Hepatocyte (in vitro differentiated cells): ENCODE measurements at regions not wholly inside any gene's neighbourhood (a gene's known extent, or its start where the extent isn't known, plus 50 kb on each side); places are given as distances from the start of the nearest gene placed in this dataset.

Source experiments
- DNase-seq: peaks from one replicate; pipeline ENCODE4 v3.0.0-alpha.2; 2016; ENCODE audit warnings: low spot score
- H2AFZ ChIP-seq: fragments of 200-600 bp; sonication (generic); 2 replicates; pipeline ENCODE4 v1.6.0; 2016; ENCODE audit warnings: antibody characterized with exemption, mild to moderate bottlenecking
- H3K27ac ChIP-seq: fragments of 200-600 bp; sonication (generic); 2 replicates; pipeline ENCODE4 v1.5.1; 2016; ENCODE audit warnings: mild to moderate bottlenecking
- H3K27me3 ChIP-seq: fragments of 200-600 bp; sonication (generic); 2 replicates; pipeline ENCODE4 v1.6.1; 2016
- H3K36me3 ChIP-seq: fragments of 200-600 bp; sonication (generic); replicated peaks from 2 replicates; pipeline ENCODE4 v1.5.1; 2016; ENCODE audit warnings: low read depth; ENCODE audit not compliant: insufficient read depth
- H3K4me1 ChIP-seq: fragments of 200-600 bp; sonication (generic); 2 replicates; pipeline ENCODE4 v1.5.1; 2016; ENCODE audit warnings: mild to moderate bottlenecking, moderate library complexity; ENCODE audit not compliant: insufficient read depth
- H3K4me2 ChIP-seq: fragments of 200-600 bp; sonication (generic); 2 replicates; pipeline ENCODE4 v1.6.0; 2016
- H3K4me3 ChIP-seq: fragments of 200-600 bp; sonication (generic); 2 replicates; pipeline ENCODE4 v1.5.1; 2016; ENCODE audit warnings: mild to moderate bottlenecking
- H3K79me2 ChIP-seq: fragments of 200-600 bp; sonication (generic); 2 replicates; pipeline ENCODE4 v1.6.0; 2017; ENCODE audit warnings: mild to moderate bottlenecking
- H3K9me2 ChIP-seq: fragments of 200-600 bp; sonication (generic); replicated peaks from 2 replicates; pipeline ENCODE4 v1.6.0; 2017; ENCODE audit warnings: mild to moderate bottlenecking; ENCODE audit not compliant: insufficient read depth
- H3K9me3 ChIP-seq: fragments of 200-600 bp; sonication (generic); 2 replicates; pipeline ENCODE4 v1.5.1; 2016; ENCODE audit warnings: low read depth, mild to moderate bottlenecking
- H4K20me1 ChIP-seq: fragments of 200-600 bp; sonication (generic); 2 replicates; pipeline ENCODE4 v1.6.0; 2016; ENCODE audit warnings: mild to moderate bottlenecking; ENCODE audit not compliant: insufficient read depth, poor library complexity, severe bottlenecking
- EZH2 ChIP-seq: fragments of 200-600 bp; sonication (generic); IDR thresholded peaks from 2 replicates; pipeline ENCODE4 v1.6.1; 2016; ENCODE audit warnings: antibody characterized with exemption, mild to moderate bottlenecking, borderline replicate concordance
- EZH2phosphoT487 ChIP-seq: fragments of 200-600 bp; sonication (generic); IDR thresholded peaks from one replicate; pipeline ENCODE4 v1.6.1; 2018; ENCODE audit warnings: antibody characterized with exemption, mild to moderate bottlenecking, low read depth, moderate library complexity; ENCODE audit not compliant: unreplicated experiment, severe bottlenecking
- WGBS: methylation state at CpG from one replicate; pipeline ENCODE4 v1.1.6; 2016; ENCODE audit warnings: low lambda C conversion rate; ENCODE audit errors: missing lambda C conversion rate; 5-methylcytosine and 5-hydroxymethylcytosine counted together
- TF ChIP-seq, protein P1 (sequence below): fragments of 200-600 bp; sonication (generic); IDR thresholded peaks from 2 replicates; pipeline ENCODE4 v1.5.1; 2016; ENCODE audit warnings: antibody characterized with exemption, mild to moderate bottlenecking; ENCODE audit not compliant: poor library complexity

- Histone ChIP-seq H3K27me3 (no peaks in the 10 kb centered on the region), H2AFZ (no peak overlapping the region), H3K27ac (peak overlapping the region; percentile 2), H3K9me3 (no peaks in the 10 kb centered on the region), H3K4me3 (no peak overlapping the region), H3K4me1 (no peaks in the 10 kb centered on the region), H4K20me1 (no peaks in the 10 kb centered on the region), H3K4me2 (peak overlapping the region; percentile 7), H3K36me3 (no peaks in the 10 kb centered on the region), H3K79me2 (no peaks in the 10 kb centered on the region), H3K9me2 (no peaks in the 10 kb centered on the region)
- TF ChIP-seq EZH2, result no peak
- no peak for TF ChIP-seq EZH2phosphoT487
- TF ChIP-seq, protein P1, sequence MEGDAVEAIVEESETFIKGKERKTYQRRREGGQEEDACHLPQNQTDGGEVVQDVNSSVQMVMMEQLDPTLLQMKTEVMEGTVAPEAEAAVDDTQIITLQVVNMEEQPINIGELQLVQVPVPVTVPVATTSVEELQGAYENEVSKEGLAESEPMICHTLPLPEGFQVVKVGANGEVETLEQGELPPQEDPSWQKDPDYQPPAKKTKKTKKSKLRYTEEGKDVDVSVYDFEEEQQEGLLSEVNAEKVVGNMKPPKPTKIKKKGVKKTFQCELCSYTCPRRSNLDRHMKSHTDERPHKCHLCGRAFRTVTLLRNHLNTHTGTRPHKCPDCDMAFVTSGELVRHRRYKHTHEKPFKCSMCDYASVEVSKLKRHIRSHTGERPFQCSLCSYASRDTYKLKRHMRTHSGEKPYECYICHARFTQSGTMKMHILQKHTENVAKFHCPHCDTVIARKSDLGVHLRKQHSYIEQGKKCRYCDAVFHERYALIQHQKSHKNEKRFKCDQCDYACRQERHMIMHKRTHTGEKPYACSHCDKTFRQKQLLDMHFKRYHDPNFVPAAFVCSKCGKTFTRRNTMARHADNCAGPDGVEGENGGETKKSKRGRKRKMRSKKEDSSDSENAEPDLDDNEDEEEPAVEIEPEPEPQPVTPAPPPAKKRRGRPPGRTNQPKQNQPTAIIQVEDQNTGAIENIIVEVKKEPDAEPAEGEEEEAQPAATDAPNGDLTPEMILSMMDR, result no peak
- peak; percentile 34 for DNase-seq
- 54% methylated on average over 5 of the region's 5 CpGs for WGBS
These were observed 85.1 kb upstream of the LCORL start for GRCh38 chr4:18106620-18107019.

DNA sequence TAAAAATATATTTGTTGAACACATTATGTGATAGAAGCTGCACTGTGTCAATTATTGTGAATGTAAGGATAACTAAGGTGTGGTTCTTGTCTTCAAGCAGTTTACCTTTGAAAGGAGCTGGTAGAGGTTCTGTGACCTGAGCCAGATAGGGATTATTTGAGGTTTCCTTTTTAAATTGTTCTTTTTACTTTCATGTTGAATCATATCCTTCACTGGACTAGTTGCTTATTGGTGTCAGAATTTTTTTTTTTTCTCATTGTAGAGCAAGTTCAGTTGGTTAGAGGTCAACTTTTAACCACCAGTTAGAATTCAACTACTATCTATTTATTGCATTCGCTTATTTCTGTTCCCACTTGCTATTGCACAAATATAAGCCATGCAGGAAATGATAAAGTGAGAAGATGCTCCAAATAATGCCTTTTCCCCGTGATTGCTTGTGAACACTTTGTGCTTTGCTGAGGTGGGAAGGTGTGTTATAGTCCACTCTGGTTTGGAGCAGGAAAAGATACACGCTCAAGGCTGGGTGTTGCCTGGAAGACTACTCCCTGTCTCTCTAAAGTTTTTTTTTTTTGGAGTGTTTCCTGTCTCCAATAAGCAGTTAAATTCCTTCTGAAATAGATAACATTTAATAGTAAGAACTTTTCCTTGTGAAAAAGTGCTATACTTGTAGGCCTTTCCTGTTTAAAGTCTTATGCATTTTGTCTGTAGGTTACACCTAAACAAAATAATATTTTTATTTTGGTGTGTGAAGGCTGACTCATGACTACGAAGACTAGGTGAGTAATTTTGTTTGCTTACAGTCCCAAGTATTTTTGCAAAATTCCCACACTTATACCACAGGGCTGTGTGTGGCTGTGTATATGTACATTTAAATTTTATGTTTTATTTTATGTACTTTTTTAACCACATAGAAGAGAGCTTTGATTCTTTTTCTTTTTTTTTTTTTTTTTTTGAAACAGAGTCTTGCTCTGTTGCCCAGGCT lies 83.8 kb upstream of the LCORL start:
- Histone ChIP-seq H4K20me1 (no peaks in the 10 kb centered on the region), H3K4me3 (no peak overlapping the region), H3K27me3 (no peaks in the 10 kb centered on the region), H3K9me3 (no peaks in the 10 kb centered on the region), H3K9me2 (no peaks in the 10 kb centered on the region), H2AFZ (no peak overlapping the region), H3K79me2 (no peaks in the 10 kb centered on the region), H3K4me1 (no peaks in the 10 kb centered on the region), H3K4me2 (no peak overlapping the region), H3K27ac (no peak overlapping the region), H3K36me3 (no peaks in the 10 kb centered on the region)
- DNase-seq, result no peak
- TF ChIP-seq, protein P1, result no peak
- no peak for TF ChIP-seq EZH2
- no peak for TF ChIP-seq EZH2phosphoT487
- WGBS, result 72% methylated on average over 4 of the region's 4 CpGs

DNA sequence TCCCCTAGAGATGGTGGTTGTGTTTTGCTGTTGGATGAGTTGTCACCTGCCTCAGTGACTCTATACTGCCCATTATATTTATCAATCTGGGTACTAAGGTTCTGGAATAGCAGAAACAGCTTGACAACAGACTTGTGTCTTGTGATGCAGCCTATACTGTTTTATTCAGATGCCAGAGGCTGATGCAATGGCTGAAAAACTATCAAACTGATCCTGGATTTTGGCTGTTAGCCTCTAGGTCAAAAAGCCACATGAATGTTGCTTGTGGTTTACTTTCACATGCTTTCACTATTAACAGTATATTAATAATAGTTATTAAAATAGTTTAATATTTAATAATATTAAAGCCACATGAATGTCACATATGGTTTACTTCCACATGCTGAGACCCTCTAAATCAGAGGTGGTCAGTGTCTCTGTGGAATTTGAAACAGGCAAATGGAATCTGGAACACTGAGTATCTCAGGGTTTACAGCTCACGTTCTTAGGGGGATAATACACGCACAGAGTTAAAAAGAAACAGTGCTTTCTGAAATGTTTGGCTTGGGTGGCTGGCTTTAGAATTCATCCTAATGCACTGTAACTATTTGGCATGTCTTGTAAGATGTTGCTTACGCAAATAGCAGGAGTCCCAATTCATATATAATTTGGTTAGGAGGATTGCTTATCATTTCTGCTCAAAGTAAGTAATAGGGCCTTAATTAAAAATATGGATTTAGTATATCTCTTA lies 82.5 kb upstream of the LCORL start:
- H3K36me3 ChIP-seq, result no peaks in the 10 kb centered on the region
- H3K4me2 ChIP-seq, result no peak overlapping the region
- TF ChIP-seq EZH2phosphoT487 (no peak), EZH2 (no peak)
- TF ChIP-seq, protein P1, result no peak
- no peaks in the 10 kb centered on the region for H3K9me2 ChIP-seq
- H3K4me3 ChIP-seq, result no peak overlapping the region
- H3K27ac ChIP-seq, result no peak overlapping the region
- no peak overlapping the region for H2AFZ ChIP-seq
- no peaks in the 10 kb centered on the region for H3K9me3 ChIP-seq
- DNase-seq, result no peak
- no peaks in the 10 kb centered on the region for H3K27me3 ChIP-seq
- H3K79me2 ChIP-seq, result no peaks in the 10 kb centered on the region
- no peaks in the 10 kb centered on the region for H3K4me1 ChIP-seq
- H4K20me1 ChIP-seq, result no peaks in the 10 kb centered on the region
- 64% methylated on average over 3 of the region's 3 CpGs for WGBS
